Stimulated activated CD8-positive, alpha-beta memory T cell treated with anti-CD3 and anti-CD28 coated beads, Interleukin-15, amount 100 ng/mL, for 1 hour (primary cell): ENCODE measurements at regions not wholly inside any gene's neighbourhood (a gene's known extent, or its start where the extent isn't known, plus 50 kb on each side); places are given as distances from the start of the nearest gene placed in this dataset.

Source experiments
- DNase-seq: peaks from one replicate; pipeline ENCODE4 v3.0.0-alpha.2; 2020; ENCODE audit warnings: low read depth

DNA sequence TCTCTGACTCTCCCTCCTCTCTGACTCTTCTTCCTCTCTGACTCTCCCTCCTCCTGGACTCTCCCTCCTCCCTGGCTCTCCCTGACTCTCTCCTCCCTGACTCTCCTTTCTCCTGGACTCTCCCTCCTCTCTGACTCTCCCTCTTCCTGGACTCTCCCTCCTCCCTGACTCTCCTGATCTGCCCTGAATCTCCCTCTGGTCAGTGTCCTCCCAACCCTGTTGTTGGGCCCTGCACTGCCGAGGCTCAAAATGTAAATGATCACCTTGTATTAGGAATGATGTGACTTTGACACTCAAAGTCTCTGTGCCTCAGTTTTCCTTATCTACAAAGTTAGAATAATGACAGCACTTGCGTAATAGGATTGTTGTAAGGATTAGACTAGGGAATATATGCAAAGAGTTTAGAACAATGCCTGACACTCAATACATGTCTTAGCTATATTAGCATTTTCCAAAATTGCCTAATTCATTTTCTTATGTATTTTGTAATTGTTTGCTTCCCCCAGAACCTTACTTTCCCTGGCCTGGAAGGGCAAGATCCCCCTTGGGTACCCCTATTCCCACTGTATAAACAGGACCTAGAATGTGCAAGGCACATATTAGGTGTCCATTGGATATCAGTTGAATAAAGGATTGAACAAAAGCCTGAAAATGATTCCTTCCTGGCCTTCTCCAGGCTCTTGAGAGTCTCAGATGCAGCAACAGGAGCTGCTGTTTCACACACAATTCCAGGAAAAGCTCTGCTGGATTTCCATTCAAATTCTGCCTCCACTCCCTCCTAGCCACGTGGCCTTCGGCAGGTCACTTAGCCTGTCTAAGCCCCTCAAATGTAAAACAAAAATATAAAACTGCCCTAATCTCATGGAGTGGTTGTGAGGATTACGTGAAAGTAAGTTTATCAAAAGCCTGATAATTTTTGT, 170.1 kb downstream of the INHBB start:
- DNase-seq: no peak

DNA sequence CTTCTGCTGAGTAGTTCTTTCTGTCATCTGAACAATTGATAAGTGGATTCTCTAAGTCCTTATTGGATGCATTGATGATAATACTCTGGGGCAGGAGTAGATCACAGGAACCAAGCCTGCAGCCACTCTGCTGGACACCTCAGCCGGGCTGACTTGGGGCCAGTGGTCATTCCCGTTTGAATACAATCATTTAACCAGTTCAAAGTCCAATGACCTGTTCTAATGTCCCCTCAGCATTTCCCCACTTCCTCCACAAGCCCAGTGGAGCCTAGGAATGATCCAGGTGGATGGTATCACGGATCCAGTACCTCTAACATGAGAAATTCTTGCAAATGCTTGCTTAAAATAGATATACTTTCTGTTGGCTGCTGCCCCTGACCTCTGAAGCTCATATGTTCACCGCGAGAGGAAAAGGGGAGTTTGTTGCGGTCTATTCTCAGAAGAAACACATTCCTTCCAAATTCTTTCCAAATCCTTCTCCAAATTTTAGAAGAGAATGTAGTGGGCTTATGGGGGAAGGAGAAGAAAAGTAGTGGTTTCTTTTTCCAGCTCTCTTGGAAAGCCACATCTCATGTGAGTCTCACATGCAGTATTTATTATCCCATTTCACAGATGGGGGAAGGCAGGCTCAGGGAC, 170.9 kb downstream of the INHBB start:
- DNase-seq: no peak

DNA sequence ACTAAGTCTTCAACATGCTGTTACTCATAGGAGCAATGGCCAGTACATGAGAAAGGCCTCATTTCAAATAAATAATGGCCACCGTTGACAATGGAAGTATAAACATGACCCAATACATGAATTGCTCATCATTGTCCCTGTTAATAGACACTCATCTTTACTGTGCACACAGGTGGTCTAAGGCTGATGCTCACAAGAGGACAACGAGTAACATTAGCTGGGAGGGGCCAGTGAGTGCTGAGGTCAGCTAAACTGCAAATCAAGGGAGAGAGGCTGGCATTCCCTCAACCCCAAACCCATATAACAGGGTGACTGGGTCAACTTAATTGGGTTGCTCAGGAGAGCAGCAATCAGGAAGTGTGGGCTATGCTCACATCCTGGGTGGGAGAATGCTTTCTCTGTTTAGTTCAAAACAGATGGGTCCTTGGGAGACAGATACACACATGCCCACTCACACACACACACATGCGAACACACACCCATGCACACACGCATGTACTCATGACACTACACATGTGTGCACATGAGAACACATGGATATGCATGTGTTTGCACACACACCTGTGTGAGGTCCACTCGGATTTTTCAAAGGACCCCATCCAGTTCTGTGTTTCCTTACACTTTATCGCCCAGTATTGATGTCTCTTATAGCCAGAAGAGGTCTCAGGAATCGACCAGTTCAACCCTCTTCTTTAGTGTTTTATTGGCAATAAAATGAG, 172.0 kb downstream of the INHBB start:
- no peak for DNase-seq

DNA sequence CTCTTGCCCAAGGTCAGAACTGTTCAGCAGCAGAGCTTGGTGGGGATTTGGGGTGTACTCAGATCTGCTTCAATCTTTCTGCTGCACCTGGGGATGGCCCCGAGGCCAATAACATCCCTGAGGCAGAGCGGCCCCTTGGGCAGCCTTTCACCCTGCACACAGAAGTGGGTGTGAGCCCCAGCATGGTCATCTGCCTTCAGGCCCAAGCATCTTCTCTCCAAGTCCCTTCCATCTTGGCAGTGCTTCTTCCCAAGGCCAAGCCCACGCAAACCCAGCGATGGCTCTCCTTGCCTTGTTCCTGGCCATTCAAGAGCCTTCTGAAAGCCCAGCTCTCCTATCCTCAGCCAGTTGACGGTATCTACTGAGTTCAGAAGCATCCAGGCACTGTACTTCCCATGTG, 172.9 kb downstream of the INHBB start:
- DNase-seq: no peak

DNA sequence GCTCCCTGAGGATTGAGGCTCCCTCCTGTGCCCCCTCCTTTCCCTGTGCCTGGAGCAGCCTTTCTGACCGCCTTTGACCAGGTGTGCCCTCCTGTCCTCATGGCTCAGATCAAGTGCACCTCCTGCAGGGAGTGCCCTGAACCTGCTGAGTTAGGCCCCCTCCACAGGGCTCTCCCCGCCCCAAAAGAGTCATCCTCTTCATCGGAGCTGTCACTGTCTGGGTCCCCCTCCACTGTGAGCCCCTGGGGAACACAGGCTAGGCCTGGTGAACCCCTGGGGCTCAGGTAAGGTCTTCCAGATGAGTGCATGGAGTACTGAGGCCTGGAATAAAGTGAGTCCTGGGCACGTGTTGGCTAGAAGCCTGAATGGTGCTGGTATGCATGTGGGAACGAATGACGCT, 173.5 kb downstream of the INHBB start:
- no peak for DNase-seq

DNA sequence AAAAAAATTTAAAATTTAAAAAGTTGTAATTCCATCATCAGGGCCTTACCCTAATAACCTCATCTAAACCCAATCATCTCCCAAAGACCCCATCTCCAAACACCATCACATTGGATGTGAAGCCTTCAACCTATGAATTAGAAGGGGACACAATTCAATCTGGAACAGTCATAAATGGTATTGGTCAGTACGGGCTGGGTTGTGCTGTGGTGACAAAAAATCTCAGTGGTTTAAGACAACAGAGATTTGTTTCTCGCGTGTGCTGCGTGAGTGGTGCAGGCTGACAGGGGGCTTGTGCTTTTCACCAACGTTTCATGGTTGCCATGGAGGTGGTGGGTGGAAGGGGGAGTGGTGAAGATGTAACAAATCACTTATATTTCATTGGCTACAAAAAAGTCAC, 174.5 kb downstream of the INHBB start:
- DNase-seq: no peak

DNA sequence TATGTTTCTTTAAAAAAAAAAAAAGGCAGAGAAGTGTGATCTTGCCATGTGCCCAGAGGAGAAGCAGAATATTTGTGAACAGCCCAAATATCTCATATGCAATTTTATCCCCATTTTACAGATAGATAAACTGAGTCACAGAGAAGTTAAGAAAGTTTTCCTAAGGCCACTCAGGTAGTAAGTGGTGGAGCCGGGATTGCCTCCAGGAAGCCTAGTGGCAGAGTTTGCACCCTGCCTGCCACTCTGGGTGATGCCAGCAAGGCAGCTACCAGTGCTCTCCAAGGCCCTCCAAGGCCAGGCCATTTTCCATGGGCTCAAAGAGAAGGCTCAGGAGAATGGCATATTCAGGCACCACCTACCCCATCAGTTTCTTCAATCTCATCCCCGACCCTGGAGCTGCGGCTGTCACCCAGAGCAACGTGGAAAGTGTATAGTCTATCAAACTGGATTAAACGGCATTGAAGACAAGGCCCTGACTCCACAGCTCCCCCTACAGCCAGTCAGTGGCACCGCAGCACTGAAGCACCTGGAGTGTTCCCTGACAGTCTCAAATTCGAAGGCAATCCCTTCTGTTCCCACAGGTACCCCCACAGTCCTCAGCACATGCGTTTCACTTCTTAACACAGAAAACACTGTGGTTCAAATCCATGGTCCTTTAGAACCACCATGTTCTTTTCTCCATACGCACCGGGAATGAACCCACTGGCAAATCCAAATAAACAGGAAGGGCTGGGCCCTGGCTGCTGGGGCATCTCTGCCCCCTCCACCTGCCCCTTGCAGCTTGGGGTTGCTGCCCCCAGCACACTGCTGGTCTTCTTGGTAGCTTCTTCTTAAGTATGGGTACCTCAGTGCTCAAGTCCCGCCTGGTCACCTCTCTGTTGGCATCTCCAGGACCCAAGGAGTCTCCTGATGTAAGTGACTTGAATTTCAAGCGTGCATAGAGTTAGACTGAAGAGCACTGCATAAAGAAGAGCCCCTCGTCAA, 175.3 kb downstream of the INHBB start:
- no peak for DNase-seq

DNA sequence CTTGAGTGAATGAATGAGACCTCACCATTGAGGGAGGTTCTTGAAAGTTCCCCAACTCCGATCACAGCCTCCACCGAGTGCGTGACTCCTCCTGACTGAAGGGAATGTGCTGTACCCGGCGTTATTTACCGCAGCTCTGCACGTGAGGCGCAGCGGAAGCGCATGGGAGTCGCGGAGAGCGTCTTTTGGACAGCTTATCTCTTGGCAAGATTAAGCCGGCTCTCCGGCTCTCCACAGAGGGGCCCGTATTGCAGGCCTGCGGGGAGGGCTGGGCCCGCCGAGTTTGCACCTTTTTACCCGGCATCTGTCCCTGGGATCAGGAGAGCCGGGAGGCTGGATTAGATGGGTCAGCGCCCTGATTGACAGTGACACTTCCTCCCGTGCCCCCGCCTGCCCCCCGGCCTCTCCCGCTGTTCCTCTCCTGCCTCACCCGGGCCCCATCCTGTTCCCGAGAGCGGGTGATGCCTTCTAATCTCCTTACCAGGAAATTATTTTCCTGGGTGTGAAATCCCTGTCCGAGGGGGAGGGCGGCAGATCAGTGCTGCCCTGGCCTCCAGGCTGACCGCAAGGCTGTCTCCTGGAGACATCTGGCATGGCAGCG, 176.3 kb downstream of the INHBB start:
- no peak for DNase-seq

DNA sequence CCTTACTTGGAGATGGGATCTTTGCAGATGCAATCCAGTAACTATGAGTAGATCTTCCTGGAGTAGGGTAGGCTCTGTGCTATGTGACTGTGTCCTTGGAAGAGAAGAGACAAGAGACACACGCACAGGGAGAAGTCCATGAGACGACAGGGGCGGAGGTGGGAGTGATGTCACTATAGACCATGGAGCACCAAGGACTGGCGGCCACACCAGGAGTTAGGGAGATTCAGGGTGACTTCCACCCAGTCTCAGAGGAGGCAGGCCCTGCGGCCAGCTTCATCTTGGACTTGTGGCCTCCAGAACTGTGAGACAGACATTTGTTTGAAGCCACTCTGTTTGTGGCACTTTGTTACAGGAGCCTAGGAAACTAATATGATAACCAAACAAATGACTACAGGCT, 177.8 kb downstream of the INHBB start:
- no peak for DNase-seq

DNA sequence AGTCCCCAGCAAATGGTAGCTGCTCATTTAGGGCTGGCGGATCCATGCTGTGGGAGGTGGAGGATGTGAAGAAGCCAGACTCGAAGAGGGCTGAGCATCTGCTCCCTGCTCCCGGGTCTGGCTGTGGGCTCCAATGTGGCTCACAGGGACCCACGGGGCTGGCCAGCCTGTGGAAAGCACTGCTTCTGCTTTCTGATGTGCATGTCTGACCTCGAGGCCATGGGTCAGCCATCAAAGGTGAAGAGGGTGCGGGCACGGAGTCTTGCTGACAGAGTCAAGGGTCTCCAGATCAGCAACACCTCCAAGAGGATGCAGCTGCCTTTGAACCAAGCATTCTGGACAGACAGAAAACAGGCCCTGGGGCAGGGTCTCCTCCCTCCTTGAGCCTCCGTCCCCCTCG, 178.2 kb downstream of the INHBB start:
- DNase-seq: no peak

DNA sequence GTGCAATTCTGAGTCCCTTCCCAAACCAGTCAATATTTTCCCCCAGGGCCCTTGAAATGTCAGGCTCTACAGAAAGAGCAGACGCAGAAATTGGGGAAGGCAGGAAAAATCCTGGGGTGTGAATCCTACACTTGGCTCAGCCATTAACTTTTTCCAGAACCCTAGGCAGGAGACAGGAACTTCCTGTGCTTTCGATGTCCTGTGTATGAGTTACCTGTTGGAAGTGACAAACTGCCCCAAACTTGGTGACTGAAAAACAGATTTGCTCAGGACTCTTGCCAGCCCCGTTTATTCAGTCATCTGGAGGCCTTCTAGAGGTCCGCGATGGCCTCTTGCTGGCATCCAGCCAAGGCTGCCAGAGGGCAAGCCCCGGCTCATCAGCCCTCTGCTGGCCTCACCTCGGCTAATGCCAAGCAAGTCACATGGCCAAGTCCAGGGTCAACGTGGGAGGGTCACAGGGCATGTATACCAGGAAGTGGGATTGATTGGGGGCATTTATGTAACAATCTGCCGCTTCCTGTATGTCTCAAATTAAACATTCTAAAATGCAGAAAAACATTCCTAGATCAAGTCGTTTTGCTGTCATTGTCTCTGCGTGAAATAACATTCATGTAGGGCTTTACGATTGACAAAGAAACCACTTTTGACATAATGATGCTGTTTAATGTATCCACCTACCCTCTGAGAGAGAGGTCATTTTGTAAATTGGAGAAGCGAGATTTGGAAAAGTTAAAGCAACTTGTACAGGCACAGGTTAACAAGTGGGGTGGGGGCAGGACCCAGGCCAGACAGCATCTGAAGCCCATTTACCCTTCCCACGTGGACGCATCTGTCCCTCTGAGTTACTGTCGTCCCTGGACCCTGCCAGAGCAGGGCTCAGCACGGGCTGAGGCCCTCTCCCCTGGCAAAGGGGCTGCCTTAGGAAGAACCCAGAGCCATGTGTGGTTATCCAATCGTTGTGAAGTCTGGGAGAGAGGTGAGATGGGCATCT, 179.4 kb downstream of the INHBB start:
- no peak for DNase-seq

DNA sequence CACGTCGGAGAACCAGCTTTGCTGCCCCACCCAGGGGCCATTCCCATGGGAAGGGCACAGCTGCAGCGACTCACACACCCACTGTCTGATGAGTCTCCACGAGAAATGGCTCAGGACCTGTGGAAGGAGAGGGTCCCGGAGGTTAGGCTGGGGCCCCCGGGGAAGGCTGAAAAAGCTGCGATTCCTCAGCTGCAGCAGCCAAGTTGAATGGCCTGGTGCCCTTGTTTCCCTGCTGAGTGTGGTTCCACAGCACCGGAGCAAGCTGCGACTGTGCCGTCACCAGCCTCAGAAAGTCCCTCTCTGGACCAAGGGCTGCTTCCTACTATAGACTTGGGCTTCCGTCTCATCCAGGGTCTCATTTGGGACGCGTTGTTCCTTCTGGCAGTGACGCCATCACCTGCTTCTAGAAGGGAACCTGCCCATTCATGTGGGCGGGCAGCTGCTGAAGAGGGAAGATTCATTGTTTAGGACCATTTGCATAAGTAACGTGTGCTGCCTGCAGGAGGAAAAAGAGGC, 180.2 kb downstream of the INHBB start:
- DNase-seq: no peak

DNA sequence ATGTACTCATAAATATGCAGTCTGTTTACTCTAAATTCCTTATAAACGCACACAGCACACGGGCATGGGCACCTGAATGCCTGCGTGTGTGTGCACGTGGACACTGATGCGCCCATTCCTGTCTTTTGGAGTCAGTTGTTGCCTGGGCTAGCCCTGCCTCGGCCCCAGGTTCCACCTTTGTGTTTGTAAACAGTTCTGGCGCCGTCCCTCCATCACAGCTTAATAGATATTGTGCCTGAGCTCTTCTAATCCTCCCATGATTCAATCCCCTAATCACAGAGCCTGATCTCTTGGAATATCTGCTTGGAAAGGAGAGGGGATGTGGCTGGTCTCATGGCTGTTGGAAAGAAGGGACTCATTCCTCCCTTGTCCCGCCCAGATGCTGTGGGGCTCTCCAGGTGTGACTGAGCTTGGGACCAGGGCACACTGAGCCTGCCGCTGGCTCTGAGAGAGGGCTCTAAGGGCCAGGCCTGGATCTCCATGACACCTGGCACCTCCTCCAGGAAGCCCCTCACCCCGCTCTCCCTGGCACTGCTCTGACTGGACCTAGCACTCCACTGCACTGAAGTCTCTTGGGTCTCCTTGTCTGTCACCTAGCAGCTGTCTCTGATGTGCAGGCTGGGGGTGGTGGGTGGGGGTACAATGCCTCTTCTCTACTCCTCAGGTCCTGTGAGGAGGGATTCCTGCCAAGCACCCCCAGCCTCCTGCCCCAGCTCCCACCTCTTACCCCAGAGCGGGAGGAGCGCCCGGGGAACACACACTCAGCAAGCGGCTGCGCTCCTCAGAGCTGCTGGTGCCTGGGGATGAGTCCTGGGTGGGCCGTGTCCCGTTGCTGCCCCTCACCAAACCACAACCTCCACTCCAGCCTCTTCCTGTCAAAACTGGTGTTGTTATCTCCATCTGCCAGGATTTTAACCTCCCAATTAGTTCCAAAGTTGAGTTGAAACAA, 181.3 kb downstream of the INHBB start:
- no peak for DNase-seq

DNA sequence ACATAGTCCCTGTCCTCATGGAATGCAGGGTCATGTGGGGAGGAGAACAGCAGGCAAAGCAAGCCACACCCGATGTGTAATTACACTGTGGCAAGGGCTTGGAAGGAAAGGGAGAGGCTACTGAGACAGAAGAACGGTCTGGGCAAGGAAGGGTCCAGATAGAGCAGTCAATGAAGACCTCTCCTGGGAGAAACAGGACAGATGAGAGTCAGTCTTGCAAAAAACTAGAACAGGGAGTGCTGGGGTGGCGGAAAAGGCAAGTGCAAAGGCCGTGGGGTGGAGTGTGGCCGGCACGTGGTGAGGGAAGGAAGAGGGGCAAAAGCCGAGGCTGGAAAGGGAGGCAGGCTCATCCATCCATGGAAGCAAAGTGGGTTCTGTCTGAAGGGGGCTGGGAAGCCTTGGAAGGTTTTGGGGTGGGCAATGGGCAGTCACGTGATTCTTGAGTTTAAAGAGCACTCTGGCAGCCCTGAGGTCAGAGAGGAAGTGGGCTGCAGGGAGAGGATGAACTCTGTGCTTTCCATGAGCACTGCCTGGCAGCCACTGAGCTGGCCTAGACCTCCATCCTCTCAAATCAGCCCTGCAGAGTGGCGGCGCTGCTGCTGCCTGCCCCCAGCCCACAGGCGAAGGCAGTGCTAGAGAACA, 182.2 kb downstream of the INHBB start:
- DNase-seq: no peak

DNA sequence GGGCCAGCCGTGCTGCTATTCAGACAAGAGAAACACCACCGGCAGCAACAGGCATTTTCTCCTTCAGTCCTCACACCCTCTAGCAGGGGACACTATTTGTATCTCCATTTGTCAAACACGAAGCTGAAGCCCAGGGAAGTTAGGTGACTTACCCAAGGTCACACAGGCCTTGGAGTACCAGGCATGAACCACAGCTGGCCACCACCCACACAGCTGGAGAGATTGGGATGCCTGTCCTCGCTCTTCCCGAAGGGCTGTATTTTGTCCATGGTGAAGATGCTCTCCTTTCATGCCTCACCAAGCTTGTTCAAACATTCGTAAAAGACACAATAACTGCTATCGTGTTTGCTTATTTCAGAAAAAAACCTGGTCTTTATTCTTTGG, 182.7 kb downstream of the INHBB start:
- DNase-seq: no peak

DNA sequence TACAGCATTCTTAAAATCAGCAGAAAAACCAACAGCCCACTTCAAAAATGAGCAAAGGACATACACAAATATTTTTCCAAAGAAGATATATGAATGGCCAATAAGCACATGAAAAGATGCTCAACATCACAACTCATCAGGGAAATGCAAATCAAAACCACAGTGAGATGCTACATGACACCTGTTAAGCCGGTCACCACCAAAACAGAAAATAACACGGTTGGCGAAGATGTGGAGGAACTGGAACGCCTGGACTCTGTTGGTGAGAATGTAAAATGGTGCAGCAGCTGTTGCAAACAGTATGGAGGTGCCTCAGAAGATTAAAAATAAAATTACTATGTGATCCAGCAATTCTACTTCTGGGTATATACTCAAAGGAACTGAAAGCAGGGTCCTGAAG, 184.8 kb downstream of the INHBB start:
- no peak for DNase-seq

DNA sequence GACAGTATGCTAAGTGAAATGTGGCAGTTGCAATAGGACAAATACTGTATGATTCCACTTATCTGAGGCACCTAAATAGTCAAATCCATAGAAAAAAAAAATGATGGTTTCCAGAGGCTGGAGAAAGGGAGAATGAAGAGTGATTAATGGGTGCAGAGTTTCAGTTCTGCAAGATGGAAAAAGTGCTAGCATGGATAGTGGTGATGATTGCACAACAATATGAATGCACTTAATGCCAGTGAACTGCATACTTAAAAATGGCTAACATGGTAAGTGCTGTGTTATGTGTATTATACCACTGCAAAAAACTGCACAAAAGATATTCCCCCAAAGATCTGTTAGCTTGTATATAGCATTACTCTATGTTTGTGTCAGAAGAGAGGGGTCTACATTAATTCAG, 185.4 kb downstream of the INHBB start:
- no peak for DNase-seq
